Mammary epithelial cell (primary cell): ENCODE measurements at regions not wholly inside any gene's neighbourhood (a gene's known extent, or its start where the extent isn't known, plus 50 kb on each side); places are given as distances from the start of the nearest gene placed in this dataset.

Source experiments
- CTCF ChIP-seq, 2 donors: IDR thresholded peaks in 1 of 2; conservative IDR thresholded peaks in 1 of 2; 2 replicates each; pipeline ENCODE4 v1.5.1; 2011 to 2012; ENCODE audit warnings: inconsistent platforms in 2 of 2, low read length in 2 of 2, mild to moderate bottlenecking in 2 of 2, control low read depth in 1 of 2, low read depth in 1 of 2; ENCODE audit not compliant: insufficient read depth in 1 of 2; ENCODE audit errors: extremely low read depth in 1 of 2
- EZH2 ChIP-seq: IDR thresholded peaks from 2 replicates; pipeline ENCODE4 v1.6.1; 2012; ENCODE audit warnings: low read length, inconsistent platforms, borderline replicate concordance

DNA sequence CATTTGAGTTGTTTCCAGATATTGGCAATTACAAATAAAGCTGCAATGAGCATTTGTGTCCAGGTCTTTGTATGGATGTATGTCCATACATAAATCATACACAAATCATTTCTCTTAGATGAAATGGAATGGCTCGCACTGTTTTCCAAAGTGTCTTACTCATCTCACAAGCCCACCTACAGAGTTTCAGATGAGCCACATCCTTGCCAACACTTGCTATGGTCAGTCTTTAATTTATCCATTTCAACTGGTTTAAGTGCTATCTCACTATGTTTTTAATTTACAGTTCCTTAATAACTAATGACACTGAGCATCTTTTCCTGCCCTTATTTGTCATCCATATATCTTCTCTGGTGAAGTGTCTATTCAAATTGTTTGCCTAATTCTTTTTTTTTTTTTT is 132.9 kb upstream of the DIO3 start:
- no peak for TF ChIP-seq CTCF (conservative IDR thresholded peaks at IDR 0.05 in 1 of 2, IDR thresholded peaks at IDR 0.05 in 1 of 2; ENCODE audit: extremely low read depth in 1 of 2, insufficient read depth in 1 of 2, low read depth in 1 of 2, low read length in 2 of 2)
- no peak for TF ChIP-seq EZH2
